Left ventricle myocardium inferior (tissue), 1 donor: ENCODE measurements at regions not wholly inside any gene's neighbourhood (a gene's known extent, or its start where the extent isn't known, plus 50 kb on each side); places are given as distances from the start of the nearest gene placed in this dataset.
A peak's percentile ranks its signal among the peaks of the same experiment; 100 is the strongest.

ENCODE experiments used
- DNase-seq: peaks from one replicate; pipeline ENCODE4 v3.0.0-alpha.2; 2020
- H3K27ac ChIP-seq: fragments of 200-600 bp; replicated peaks from 2 replicates; pipeline ENCODE4 v1.8.0; 2021
- H3K27me3 ChIP-seq: fragments of 200-600 bp; 2 replicates; pipeline ENCODE4 v1.8.0; 2021; ENCODE audit warnings: low read depth
- H3K36me3 ChIP-seq: fragments of 200-600 bp; 2 replicates; pipeline ENCODE4 v1.8.0; 2021
- H3K4me1 ChIP-seq: fragments of 200-600 bp; 2 replicates; pipeline ENCODE4 v1.8.0; 2021
- H3K4me3 ChIP-seq: fragments of 200-600 bp; 2 replicates; pipeline ENCODE4 v1.8.0; 2021; ENCODE audit warnings: mild to moderate bottlenecking, moderate library complexity
- H3K9me3 ChIP-seq: fragments of 200-600 bp; replicated peaks from 2 replicates; pipeline ENCODE4 v1.8.0; 2021
- CTCF ChIP-seq: fragments of 200-600 bp; IDR thresholded peaks from 2 replicates; pipeline ENCODE4 v1.8.0; 2021; ENCODE audit warnings: antibody characterized with exemption, mild to moderate bottlenecking, borderline replicate concordance
- intact Hi-C: fragments of 100-400 bp; cut with micrococcal nuclease; formaldehyde crosslinking; loops from one replicate; pipeline ENCODE4 v1.11.0; 2022
- donor health status: DM: no; HTN: yes; CAD: no; lungs with severe emphysema.

- no peaks in the 10 kb centered on the region for H3K27me3 ChIP-seq
- H3K27ac ChIP-seq = peak overlapping the region; percentile 89
- peaks cover 45% of the 10 kb centered on the region for H3K4me1 ChIP-seq
- intact Hi-C loops = no loop called here
- H3K4me3 ChIP-seq = no peak overlapping the region
- H3K9me3 ChIP-seq = no peaks in the 10 kb centered on the region
- no peak for DNase-seq
- H3K36me3 ChIP-seq = no peaks in the 10 kb centered on the region
- TF ChIP-seq CTCF = no peak
Measured at GRCh38 chr6:54014440-54014839, 96.8 kb upstream of the MLIP start.

GRCh38 chr6:54017877-54018276 is 93.4 kb upstream of the MLIP start:
- H3K4me1 ChIP-seq = peaks cover 16% of the 10 kb centered on the region
- H3K4me3 ChIP-seq = peak overlapping the region; percentile 64
- H3K36me3 ChIP-seq = no peaks in the 10 kb centered on the region
- DNase-seq = no peak
- H3K27me3 ChIP-seq = no peaks in the 10 kb centered on the region
- intact Hi-C loops = no loop called here
- no peaks in the 10 kb centered on the region for H3K9me3 ChIP-seq
- no peak for TF ChIP-seq CTCF
- H3K27ac ChIP-seq = peak overlapping the region; percentile 89

GRCh38 chr6:54018722-54019121 is 92.5 kb upstream of the MLIP start:
- H3K4me3 ChIP-seq = peak overlapping the region; percentile 64
- peaks cover 16% of the 10 kb centered on the region for H3K4me1 ChIP-seq
- no peaks in the 10 kb centered on the region for H3K9me3 ChIP-seq
- H3K27me3 ChIP-seq = no peaks in the 10 kb centered on the region
- no peaks in the 10 kb centered on the region for H3K36me3 ChIP-seq
- DNase-seq = no peak
- intact Hi-C loops = no loop called here
- H3K27ac ChIP-seq = peak overlapping the region; percentile 89
- no peak for TF ChIP-seq CTCF

- Histone ChIP-seq H3K4me3 (peak overlapping the region; percentile 64), H3K9me3 (no peaks in the 10 kb centered on the region), H3K36me3 (no peaks in the 10 kb centered on the region), H3K27me3 (no peaks in the 10 kb centered on the region), H3K4me1 (peaks cover 24% of the 10 kb centered on the region), H3K27ac (peak overlapping the region; percentile 89)
- TF ChIP-seq CTCF = no peak
- intact Hi-C loops = no loop called here
- DNase-seq = no peak
Measured at GRCh38 chr6:54019860-54020259, 91.4 kb upstream of the MLIP start.

GRCh38 chr6:54020334-54020733 is 90.9 kb upstream of the MLIP start:
- TF ChIP-seq CTCF = no peak
- Histone ChIP-seq H3K27me3 (no peaks in the 10 kb centered on the region), H3K4me3 (peak overlapping the region; percentile 64), H3K9me3 (no peaks in the 10 kb centered on the region), H3K27ac (peak overlapping the region; percentile 89), H3K4me1 (peaks cover 28% of the 10 kb centered on the region), H3K36me3 (no peaks in the 10 kb centered on the region)
- no peak for DNase-seq
- intact Hi-C loops = no loop called here
